Duodenal mucosa (tissue), 2 donors: ENCODE measurements at regions not wholly inside any gene's neighbourhood (a gene's known extent, or its start where the extent isn't known, plus 50 kb on each side); places are given as distances from the start of the nearest gene placed in this dataset.

Experiments used
- H3K27ac ChIP-seq: one replicate; pipeline ENCODE4 v1.7.0; 2013; ENCODE audit warnings: low read depth, low read length
- H3K27me3 ChIP-seq, 2 donors: one replicate each; pipeline ENCODE4 v1.7.0; 2013; ENCODE audit warnings: low read length in 2 of 2, control low read depth in 1 of 2; ENCODE audit not compliant: insufficient read depth in 2 of 2, control insufficient read depth in 1 of 2
- H3K36me3 ChIP-seq, 2 donors: one replicate each; pipeline ENCODE4 v1.7.0; 2013; ENCODE audit warnings: low read length in 2 of 2, control low read depth in 1 of 2; ENCODE audit not compliant: insufficient read depth in 2 of 2, control insufficient read depth in 1 of 2
- H3K4me1 ChIP-seq, 2 donors: one replicate each; pipeline ENCODE4 v1.7.0; 2013; ENCODE audit warnings: low read length in 2 of 2, control low read depth in 1 of 2; ENCODE audit not compliant: insufficient read depth in 2 of 2, control insufficient read depth in 1 of 2
- H3K4me3 ChIP-seq, 2 donors: one replicate each; pipeline ENCODE4 v1.7.0; 2013; ENCODE audit warnings: low read length in 2 of 2, low read depth in 1 of 2
- H3K9ac ChIP-seq, 2 donors: one replicate each; pipeline ENCODE4 v1.7.0; 2013; ENCODE audit warnings: low read length in 2 of 2, low read depth in 1 of 2
- H3K9me3 ChIP-seq, 2 donors: one replicate each; pipeline ENCODE4 v1.7.0; 2013; ENCODE audit warnings: low read length in 2 of 2, control low read depth in 1 of 2; ENCODE audit not compliant: control insufficient read depth in 1 of 2

- Histone ChIP-seq H3K27me3 (no peaks in the 10 kb centered on the region), H3K9ac (no peak overlapping the region), H3K4me3 (no peak overlapping the region), H3K36me3 (no peaks in the 10 kb centered on the region), H3K27ac (no peak overlapping the region), H3K4me1 (no peaks in the 10 kb centered on the region), H3K9me3 (peaks cover 2 to 5% of the 10 kb centered on the region in 2 donors)
Measured at GRCh38 chr2:4868466-4868865, 823.7 kb upstream of the SOX11 start.

- peaks cover 2 to 5% of the 10 kb centered on the region in 2 donors for H3K9me3 ChIP-seq
- no peaks in the 10 kb centered on the region for H3K4me1 ChIP-seq
- H3K27ac ChIP-seq: no peak overlapping the region
- H3K9ac ChIP-seq: no peak overlapping the region
- no peaks in the 10 kb centered on the region for H3K27me3 ChIP-seq
- H3K36me3 ChIP-seq: no peaks in the 10 kb centered on the region
- no peak overlapping the region for H3K4me3 ChIP-seq
Measured at GRCh38 chr2:4869154-4869553, 823.0 kb upstream of the SOX11 start.

DNA sequence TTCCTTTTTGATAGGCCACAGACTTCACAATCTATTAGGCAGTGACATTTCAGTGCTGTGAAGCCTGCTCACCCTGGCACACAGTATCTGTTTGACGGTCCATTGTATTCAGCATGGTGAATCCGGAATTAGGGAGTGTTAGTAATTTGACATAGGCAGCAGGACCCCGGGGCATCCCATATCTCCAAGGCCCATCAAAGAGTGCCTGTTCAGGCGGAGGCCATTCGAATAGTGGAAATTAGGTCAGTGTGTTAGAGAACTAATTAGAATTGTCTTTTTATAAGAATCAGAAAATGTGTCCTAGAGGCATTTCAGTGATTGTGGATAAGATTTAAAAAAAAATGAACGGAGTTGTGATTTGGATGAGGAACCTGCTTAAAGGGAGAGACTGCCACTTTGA, 818.8 kb upstream of the SOX11 start:
- no peak overlapping the region for H3K9ac ChIP-seq
- no peaks in the 10 kb centered on the region for H3K27me3 ChIP-seq
- no peak overlapping the region for H3K27ac ChIP-seq
- H3K4me1 ChIP-seq: no peaks in the 10 kb centered on the region
- H3K9me3 ChIP-seq: peaks cover 5 to 18% of the 10 kb centered on the region in 2 donors
- no peaks in the 10 kb centered on the region for H3K36me3 ChIP-seq
- no peak overlapping the region for H3K4me3 ChIP-seq

DNA sequence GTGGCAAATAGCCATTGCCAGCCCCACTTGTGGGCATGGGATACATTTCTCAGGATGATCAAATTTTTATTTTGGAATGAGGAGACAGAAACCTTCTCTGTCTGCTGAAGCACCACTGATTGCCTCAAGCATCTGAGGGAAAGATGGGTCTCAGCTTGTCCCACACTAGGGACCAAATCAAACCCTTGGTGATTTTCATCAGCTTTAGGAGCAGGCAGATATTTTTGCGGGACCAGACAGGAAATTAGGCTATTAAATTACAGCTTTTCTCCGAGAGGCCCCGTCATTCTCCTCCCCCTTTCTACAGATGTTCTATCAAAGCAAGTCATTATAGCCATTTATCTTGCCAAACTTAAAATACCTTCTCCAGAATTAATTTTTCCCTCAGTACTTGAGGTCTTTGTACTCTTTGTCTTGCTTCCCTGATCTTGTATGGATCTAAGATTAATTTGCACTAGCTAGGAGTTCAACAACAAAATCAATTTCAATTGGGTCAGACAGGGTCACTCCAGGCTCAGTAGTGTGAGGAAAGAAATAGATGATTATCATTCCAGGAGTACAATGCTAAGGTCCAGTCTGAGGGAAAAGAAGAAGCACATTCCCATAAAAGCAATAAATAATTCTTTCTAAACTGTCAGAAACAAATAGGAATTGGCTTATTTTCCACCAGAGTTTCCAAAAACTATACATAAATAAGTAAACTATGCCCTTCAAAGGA, 818.1 kb upstream of the SOX11 start:
- H3K9ac ChIP-seq: no peak overlapping the region
- H3K4me3 ChIP-seq: no peak overlapping the region
- H3K9me3 ChIP-seq: peaks cover 5 to 21% of the 10 kb centered on the region in 2 donors
- H3K27me3 ChIP-seq: no peaks in the 10 kb centered on the region
- no peaks in the 10 kb centered on the region for H3K36me3 ChIP-seq
- H3K27ac ChIP-seq: no peak overlapping the region
- no peaks in the 10 kb centered on the region for H3K4me1 ChIP-seq

DNA sequence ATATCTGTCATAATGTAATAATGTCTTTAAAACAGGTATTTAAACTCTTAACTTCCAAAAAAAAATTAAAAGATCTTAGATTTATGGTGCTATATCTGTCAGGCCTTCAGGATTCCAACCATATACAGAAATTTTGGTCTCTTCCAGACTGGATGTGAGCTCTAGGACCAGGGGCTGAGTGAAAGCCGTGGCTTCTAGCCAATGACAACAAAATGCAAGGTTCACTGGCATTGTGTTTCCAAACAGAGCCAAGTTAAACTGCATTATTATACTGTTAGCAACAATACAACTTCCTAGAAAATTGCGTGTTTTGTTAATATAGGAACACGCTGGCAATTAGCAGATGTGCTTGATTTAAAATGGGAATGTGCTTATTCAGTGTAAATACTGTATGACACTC, 809.8 kb upstream of the SOX11 start:
- Histone ChIP-seq H3K27ac (no peak overlapping the region), H3K4me3 (no peak overlapping the region), H3K4me1 (no peaks in the 10 kb centered on the region), H3K9ac (no peak overlapping the region), H3K9me3 (peaks cover 11 to 32% of the 10 kb centered on the region in 2 donors), H3K27me3 (no peaks in the 10 kb centered on the region), H3K36me3 (no peaks in the 10 kb centered on the region)

- no peak overlapping the region for H3K27ac ChIP-seq
- H3K27me3 ChIP-seq: no peaks in the 10 kb centered on the region
- no peaks in the 10 kb centered on the region for H3K4me1 ChIP-seq
- no peak overlapping the region for H3K4me3 ChIP-seq
- no peak overlapping the region for H3K9ac ChIP-seq
- no peaks in the 10 kb centered on the region for H3K36me3 ChIP-seq
- H3K9me3 ChIP-seq: peaks cover 14 to 32% of the 10 kb centered on the region in 2 donors
Measured at GRCh38 chr2:4882941-4883340, 809.2 kb upstream of the SOX11 start.

GRCh38 chr2:4883375-4883774, 808.8 kb upstream of the SOX11 start:
- no peak overlapping the region for H3K4me3 ChIP-seq
- H3K4me1 ChIP-seq: no peaks in the 10 kb centered on the region
- H3K27ac ChIP-seq: no peak overlapping the region
- no peaks in the 10 kb centered on the region for H3K36me3 ChIP-seq
- peaks cover 11 to 27% of the 10 kb centered on the region in 2 donors for H3K9me3 ChIP-seq
- H3K9ac ChIP-seq: no peak overlapping the region
- no peaks in the 10 kb centered on the region for H3K27me3 ChIP-seq

GRCh38 chr2:4884117-4884571, 808.0 kb upstream of the SOX11 start:
- no peak overlapping the region for H3K27ac ChIP-seq
- no peak overlapping the region for H3K4me3 ChIP-seq
- no peak overlapping the region for H3K9ac ChIP-seq
- H3K27me3 ChIP-seq: no peaks in the 10 kb centered on the region
- H3K4me1 ChIP-seq: no peaks in the 10 kb centered on the region
- no peaks in the 10 kb centered on the region for H3K36me3 ChIP-seq
- peaks cover 11 to 24% of the 10 kb centered on the region in 2 donors for H3K9me3 ChIP-seq

DNA sequence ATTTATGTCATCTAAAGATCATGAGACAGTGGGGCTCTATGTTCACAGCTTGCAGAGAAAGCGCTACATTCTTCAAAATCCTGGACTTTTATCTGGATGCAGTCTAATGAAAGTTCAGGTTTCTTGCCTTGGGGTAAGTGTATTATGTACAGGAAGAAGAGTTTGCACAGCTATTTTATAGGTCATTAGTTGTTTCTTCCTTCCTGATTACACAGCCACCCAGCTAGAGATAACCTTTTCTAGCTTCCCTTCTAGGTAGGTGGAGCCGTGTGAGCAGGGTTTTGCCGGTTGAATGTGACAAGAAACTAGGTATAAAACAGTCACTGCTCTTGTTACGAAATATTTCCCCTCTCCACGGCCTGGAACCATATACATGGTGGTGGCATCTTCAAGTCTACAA, 800.8 kb upstream of the SOX11 start:
- H3K27me3 ChIP-seq: no peaks in the 10 kb centered on the region
- H3K4me1 ChIP-seq: no peaks in the 10 kb centered on the region
- no peaks in the 10 kb centered on the region for H3K36me3 ChIP-seq
- H3K9me3 ChIP-seq: peaks cover 4 to 11% of the 10 kb centered on the region in 2 donors
- H3K4me3 ChIP-seq: no peak overlapping the region
- H3K9ac ChIP-seq: no peak overlapping the region
- H3K27ac ChIP-seq: no peak overlapping the region

DNA sequence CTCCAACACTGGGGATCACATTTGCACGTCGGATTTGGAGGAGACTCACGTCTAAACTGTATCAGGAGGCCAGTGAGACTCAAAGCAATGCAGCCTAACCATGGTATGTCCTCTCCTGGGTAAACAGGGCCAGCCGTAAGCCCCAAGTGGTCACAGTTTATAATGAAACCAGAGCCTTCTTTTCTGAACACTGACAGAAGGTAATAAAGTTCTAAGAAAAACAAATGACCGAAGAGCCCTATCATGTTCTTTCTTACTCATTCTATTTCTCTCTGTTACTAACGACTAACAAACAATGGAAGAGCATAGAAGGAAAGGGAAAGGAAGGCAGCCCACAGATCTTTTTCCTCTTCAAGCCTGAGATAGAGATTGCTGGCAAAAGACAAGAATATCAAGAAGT, 796.8 kb upstream of the SOX11 start:
- no peak overlapping the region for H3K9ac ChIP-seq
- no peaks in the 10 kb centered on the region for H3K27me3 ChIP-seq
- no peak overlapping the region for H3K27ac ChIP-seq
- no peaks in the 10 kb centered on the region for H3K4me1 ChIP-seq
- H3K9me3 ChIP-seq: peaks cover 0 to 18% of the 10 kb centered on the region in 2 donors
- no peaks in the 10 kb centered on the region for H3K36me3 ChIP-seq
- H3K4me3 ChIP-seq: no peak overlapping the region
